Embryonic facial prominence (tissue), 1 donor: ENCODE measurements at regions not wholly inside any gene's neighbourhood (a gene's known extent, or its start where the extent isn't known, plus 50 kb on each side); places are given as distances from the start of the nearest gene placed in this dataset.
"Not testable (repeated sequence)": the region's sequence is repeated elsewhere in the genome, so short reads cannot be mapped to it uniquely, and the experiment has no call there.

ENCODE experiments used
- DNase-seq: peaks from one replicate; pipeline ENCODE4 v3.0.0-alpha.2; 2016; ENCODE audit errors: extremely low spot score

GRCh38 chr6:137623293-137623692 is 129.1 kb upstream of the OLIG3 start:
- no peak for DNase-seq

DNA sequence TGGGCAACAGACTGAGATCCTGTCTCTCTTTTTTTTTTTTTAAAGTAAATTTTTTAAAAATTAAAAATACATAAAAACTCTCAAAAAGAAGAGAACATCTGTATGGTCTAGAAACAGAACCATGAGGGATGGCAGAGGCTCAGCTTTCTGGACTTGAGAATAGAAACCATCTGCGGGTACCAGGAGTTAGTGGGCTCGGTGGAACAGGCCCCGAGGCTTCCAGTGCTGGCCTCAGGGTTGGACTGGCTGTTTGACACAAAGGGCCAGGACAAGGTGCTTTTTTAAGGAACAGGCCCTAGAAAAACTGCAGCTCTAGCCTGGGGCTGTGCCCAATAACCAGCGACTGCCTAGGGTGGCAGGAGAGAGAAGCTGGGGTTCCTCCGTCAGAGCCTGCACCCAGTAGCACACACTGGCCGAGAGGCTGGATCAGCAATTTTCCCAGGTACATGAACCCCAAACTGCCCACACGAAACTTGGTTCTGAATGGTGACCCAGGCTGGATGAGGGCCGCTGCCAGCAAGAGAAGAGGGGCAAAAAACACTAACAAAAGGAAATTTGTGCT is 131.0 kb upstream of the OLIG3 start:
- DNase-seq, result no peak

GRCh38 chr6:137625808-137626207 is 131.6 kb upstream of the OLIG3 start:
- no peak for DNase-seq

GRCh38 chr6:137630666-137631065 is 136.5 kb upstream of the OLIG3 start:
- DNase-seq, result no peak

DNA sequence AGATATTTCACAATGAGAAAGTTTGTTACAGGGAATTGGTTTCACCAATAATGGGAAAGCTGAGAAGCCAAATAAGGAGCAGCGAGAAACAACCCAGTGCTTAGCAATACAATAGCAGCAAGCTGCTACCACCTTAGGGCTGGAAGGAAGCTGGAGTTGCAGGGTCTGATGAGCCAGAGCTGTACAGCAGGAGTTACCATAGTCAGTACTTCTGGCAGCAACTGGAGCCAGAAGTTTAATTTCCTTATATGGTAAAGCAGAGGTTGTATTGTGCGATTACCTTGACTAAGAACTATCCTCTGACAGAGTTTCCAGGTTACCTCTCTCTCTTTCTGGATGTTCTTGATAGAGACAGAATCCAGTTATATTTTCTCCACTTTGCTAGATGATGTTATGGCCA is 137.1 kb upstream of the OLIG3 start:
- no peak for DNase-seq

GRCh38 chr6:137634177-137634576 is 140.0 kb upstream of the OLIG3 start:
- not testable (repeated sequence) for DNase-seq

GRCh38 chr6:137637121-137637520 is 142.9 kb upstream of the OLIG3 start:
- peak; percentile 56 for DNase-seq

GRCh38 chr6:137638926-137639706 is 144.9 kb upstream of the OLIG3 start:
- no peak for DNase-seq

DNA sequence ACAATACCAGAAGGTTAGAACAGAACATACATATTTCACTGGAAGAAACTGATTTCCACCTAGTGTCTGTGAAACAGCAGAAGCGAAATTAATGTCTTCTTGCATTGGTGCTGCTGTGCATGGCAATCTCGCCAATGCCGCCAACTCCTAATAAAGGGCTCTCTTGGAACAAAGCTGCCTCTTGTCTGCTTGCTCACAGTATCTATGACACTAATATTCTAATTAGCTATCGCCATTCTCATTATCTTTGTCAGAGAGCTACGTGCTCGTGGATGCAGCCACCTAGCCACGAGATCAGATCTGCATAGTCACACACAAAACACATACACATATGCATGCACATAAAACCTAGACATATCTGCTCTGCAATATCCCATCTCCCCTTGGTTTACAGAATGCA is 145.9 kb upstream of the OLIG3 start:
- no peak for DNase-seq

GRCh38 chr6:137641474-137642077 is 147.4 kb upstream of the OLIG3 start:
- peak; percentile 70 for DNase-seq

DNA sequence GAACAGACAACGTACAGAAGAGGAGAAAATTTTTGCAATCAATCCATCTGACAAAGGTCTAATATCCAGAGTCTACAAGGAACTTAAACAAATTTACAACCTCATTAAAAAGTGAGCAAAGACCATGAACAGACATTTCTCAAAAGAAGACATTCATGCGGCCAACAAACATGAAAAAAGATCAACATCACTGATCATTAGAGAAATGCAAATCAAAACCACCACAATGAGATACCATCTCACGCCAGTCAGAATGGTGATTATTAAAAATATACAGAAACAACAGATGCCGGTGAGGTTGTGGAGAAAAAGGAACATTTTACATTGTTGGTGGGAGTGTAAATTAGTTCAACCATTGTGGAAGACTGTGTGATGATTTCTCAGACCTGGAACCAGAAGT is 149.0 kb upstream of the OLIG3 start:
- not testable (repeated sequence) for DNase-seq

DNA sequence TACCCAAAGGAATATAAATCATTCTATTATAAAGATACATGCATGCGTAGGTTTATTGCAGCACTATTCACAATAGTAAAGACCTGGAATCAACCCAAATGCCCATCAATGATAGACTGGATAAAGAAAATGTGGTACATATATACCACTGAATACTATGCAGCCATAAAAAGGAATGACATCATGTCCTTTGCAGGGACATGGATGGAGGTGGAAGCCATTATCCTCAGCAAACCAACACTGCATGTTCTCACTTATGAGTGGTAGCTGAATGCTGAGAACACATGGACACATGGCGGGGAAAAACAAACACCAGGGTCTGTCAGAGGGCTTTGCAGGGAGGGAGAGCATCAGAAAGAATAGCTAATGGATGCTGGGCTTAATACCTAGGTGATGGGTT is 149.4 kb upstream of the OLIG3 start:
- not testable (repeated sequence) for DNase-seq

- no peak for DNase-seq
These were observed 151.7 kb upstream of the OLIG3 start for GRCh38 chr6:137645850-137646249.

GRCh38 chr6:137646484-137646883 is 152.3 kb upstream of the OLIG3 start:
- no peak for DNase-seq

DNA sequence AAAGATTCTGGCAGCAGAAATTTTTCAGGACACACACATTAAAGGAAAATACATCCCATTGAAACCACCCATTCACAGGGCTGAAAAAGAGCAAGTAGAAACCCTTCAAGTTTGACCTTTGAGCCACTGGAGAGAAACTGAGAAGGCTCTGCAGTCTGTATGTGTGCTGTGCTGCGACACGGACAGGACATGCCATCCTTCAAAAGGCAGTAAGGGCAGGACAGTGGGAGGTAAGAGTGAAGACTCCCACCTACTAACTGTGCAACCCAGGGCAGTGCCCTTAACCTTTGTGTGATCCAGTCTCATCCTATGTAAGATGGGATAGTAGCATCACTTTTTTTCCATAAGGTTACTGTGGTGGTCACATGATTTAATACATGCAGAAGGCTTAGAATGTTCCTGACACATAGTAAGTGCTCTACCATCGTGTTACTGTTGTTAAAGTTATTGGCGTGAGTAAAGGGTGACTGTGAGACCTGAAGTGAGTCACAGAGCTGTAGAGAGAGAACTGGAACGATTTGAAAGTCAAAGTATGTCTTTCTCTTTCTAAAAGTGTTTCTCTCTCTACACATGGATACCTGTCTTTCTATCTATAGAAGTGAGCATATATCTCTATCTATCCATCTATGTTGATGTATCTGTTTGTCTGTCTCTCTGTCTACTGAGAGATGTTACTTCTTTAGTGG is 153.7 kb upstream of the OLIG3 start:
- no peak for DNase-seq

- no peak for DNase-seq
These were observed 156.5 kb upstream of the OLIG3 start for GRCh38 chr6:137650720-137651119.

GRCh38 chr6:137651178-137651577 is 157.0 kb upstream of the OLIG3 start:
- DNase-seq, result no peak

DNA sequence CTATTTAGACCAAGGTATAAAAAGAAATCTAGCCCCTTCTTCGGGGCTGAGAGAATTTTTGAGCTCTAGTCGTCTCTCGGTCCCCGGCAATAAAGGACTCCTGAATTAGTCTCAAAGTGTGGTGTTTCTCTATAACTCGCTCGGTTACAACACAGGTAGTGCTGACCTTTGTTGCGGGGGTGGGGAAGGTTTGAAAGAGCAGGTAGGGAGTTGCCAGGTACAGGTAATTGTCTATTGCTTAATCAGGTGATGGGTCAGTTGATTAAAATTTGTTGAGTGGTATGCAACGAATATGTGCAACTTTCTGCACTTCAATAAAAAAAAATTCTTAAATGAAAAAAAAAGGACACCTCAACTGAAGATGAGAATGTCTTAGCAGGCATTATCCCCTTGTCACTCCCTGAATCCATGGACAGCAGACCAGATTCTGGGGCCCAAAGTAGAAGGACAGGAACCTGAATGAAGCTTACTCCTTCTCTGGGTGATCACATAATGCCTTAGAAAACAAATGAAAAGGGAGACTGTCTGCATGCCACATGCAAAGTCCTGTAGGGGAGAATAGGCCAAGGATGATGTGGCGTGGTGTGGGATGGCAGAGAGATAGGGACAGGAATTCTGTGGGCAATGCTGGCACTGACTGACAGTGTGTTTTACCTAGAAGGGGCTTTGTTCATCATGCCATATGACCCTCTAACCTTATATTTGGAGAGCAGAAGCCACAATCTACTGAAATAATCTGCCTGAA is 157.6 kb upstream of the OLIG3 start:
- no peak for DNase-seq

GRCh38 chr6:137652961-137653705 is 158.9 kb upstream of the OLIG3 start:
- no peak for DNase-seq

GRCh38 chr6:137653706-137654059 is 159.5 kb upstream of the OLIG3 start:
- no peak for DNase-seq

- no peak for DNase-seq
These were observed 160.3 kb upstream of the OLIG3 start for GRCh38 chr6:137654365-137654981.
